Neural progenitor cell (in vitro differentiated cells): ENCODE measurements at regions not wholly inside any gene's neighbourhood (a gene's known extent, or its start where the extent isn't known, plus 50 kb on each side); places are given as distances from the start of the nearest gene placed in this dataset.
A peak's percentile ranks its signal among the peaks of the same experiment; 100 is the strongest.

Experiments used
- DNase-seq: peaks from one replicate; pipeline ENCODE4 v3.0.0-alpha.2; 2016; ENCODE audit warnings: low spot score
- H2AFZ ChIP-seq: fragments of 200-600 bp; sonication (generic); replicated peaks from 2 replicates; pipeline ENCODE4 v1.6.1; 2016; ENCODE audit warnings: antibody characterized with exemption
- H3F3A ChIP-seq: fragments of 200-600 bp; sonication (generic); 2 replicates; pipeline ENCODE4 v1.6.1; 2016; ENCODE audit warnings: antibody characterized with exemption, low read depth
- H3K27ac ChIP-seq: fragments of 200-600 bp; sonication (generic); 2 replicates; pipeline ENCODE4 v1.5.1; 2016; ENCODE audit warnings: mild to moderate bottlenecking
- H3K27me3 ChIP-seq: fragments of 200-600 bp; sonication (generic); 2 replicates; pipeline ENCODE4 v1.6.1; 2016; ENCODE audit warnings: mild to moderate bottlenecking, moderate library complexity
- H3K36me3 ChIP-seq: fragments of 200-600 bp; sonication (generic); 2 replicates; pipeline ENCODE4 v1.5.1; 2016
- H3K4me1 ChIP-seq: fragments of 200-600 bp; sonication (generic); 2 replicates; pipeline ENCODE4 v1.6.1; 2016; ENCODE audit warnings: mixed run types
- H3K4me2 ChIP-seq: fragments of 200-600 bp; sonication (generic); 2 replicates; pipeline ENCODE4 v1.6.1; 2016
- H3K4me3 ChIP-seq: fragments of 200-600 bp; sonication (generic); 2 replicates; pipeline ENCODE4 v1.5.1; 2016
- H3K79me2 ChIP-seq: fragments of 200-600 bp; sonication (generic); 2 replicates; pipeline ENCODE4 v1.6.1; 2016; ENCODE audit warnings: low read depth
- H3K9ac ChIP-seq: fragments of 200-600 bp; sonication (generic); 2 replicates; pipeline ENCODE4 v1.6.1; 2016
- H3K9me3 ChIP-seq: fragments of 200-600 bp; sonication (generic); 2 replicates; pipeline ENCODE4 v1.5.1; 2016; ENCODE audit warnings: low read depth
- H4K20me1 ChIP-seq: fragments of 200-600 bp; sonication (generic); 2 replicates; pipeline ENCODE4 v1.6.1; 2016; ENCODE audit warnings: low read depth
- H3K27ac Mint-ChIP-seq: 3 replicates; pipeline ENCODE4 v1.8.0; 2021; ENCODE audit warnings: mixed read lengths
- H3K27me3 Mint-ChIP-seq: 2 replicates; pipeline ENCODE4 v1.8.0; 2022; ENCODE audit warnings: low read depth, mild to moderate bottlenecking, inconsistent platforms, moderate library complexity, mixed read lengths; ENCODE audit not compliant: insufficient read depth
- H3K36me3 Mint-ChIP-seq: 3 replicates; pipeline ENCODE4 v1.8.0; 2021; ENCODE audit warnings: mixed read lengths
- H3K4me1 Mint-ChIP-seq: 3 replicates; pipeline ENCODE4 v1.8.0; 2021; ENCODE audit warnings: mixed read lengths
- H3K4me3 Mint-ChIP-seq: 3 replicates; pipeline ENCODE4 v1.8.0; 2021; ENCODE audit warnings: mild to moderate bottlenecking, moderate library complexity, mixed read lengths
- H3K9me3 Mint-ChIP-seq: 3 replicates; pipeline ENCODE4 v1.8.0; 2020; ENCODE audit warnings: mixed read lengths
- CTCF ChIP-seq: fragments of 200-600 bp; sonication (generic); IDR thresholded peaks from 2 replicates; pipeline ENCODE4 v1.5.1; 2017; ENCODE audit warnings: antibody characterized with exemption, mild to moderate bottlenecking
- EZH2 ChIP-seq: fragments of 200-600 bp; sonication (generic); IDR thresholded peaks from 2 replicates; pipeline ENCODE4 v1.6.1; 2017; ENCODE audit warnings: antibody characterized with exemption, mild to moderate bottlenecking, moderate library complexity
- EZH2phosphoT487 ChIP-seq: fragments of 200-600 bp; sonication (generic); IDR thresholded peaks from 2 replicates; pipeline ENCODE4 v1.6.1; 2017; ENCODE audit warnings: antibody characterized with exemption

DNA sequence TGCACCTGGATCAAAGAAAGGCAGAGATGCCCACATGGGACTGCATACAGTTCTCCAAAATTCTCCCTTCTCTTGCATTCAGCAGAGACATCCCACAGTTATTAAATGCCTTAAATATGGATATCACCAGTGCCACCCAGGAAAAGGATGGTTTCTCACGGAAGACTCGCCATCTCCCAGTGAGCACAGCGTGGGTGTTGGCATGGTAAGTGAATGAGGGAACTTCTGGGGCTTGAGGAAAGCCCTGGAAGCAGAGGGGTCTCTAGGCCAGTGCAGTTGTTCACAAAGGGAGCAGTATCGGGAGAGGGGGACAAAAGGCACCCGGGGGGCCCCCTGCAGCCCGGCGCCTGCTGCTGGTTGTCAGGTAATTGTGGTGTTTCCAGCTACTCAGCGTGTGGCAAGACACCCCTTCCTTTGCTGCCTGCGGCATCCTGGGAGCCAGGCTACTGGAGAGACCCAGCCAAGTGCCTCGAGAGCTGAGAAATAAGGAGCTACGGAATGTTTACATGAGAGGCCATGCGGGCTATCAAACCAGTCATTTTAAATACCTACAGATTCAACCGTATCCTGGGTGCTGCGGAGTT, 125.4 kb downstream of the PXDC1 start:
- Mint-ChIP-seq H3K27ac (peak overlapping the region; percentile 53), H3K27me3 (peaks cover 12% of the 10 kb centered on the region), H3K9me3 (no peaks in the 10 kb centered on the region), H3K4me3 (peak overlapping the region; percentile 52), H3K4me1 (peaks cover 55% of the 10 kb centered on the region), H3K36me3 (peaks cover 2% of the 10 kb centered on the region)
- no peak overlapping the region for H3K4me2 ChIP-seq
- H4K20me1 ChIP-seq, result no peaks in the 10 kb centered on the region
- no peaks in the 10 kb centered on the region for H3K36me3 ChIP-seq
- H2AFZ ChIP-seq, result peak overlapping the region; percentile 53
- peaks cover 11% of the 10 kb centered on the region for H3F3A ChIP-seq
- peaks cover 43% of the 10 kb centered on the region for H3K4me1 ChIP-seq
- TF ChIP-seq EZH2 (no peak), CTCF (no peak), EZH2phosphoT487 (no peak)
- no peak overlapping the region for H3K9ac ChIP-seq
- no peak overlapping the region for H3K27ac ChIP-seq
- no peak overlapping the region for H3K4me3 ChIP-seq
- DNase-seq, result no peak
- peaks cover 6% of the 10 kb centered on the region for H3K27me3 ChIP-seq
- no peaks in the 10 kb centered on the region for H3K79me2 ChIP-seq
- no peaks in the 10 kb centered on the region for H3K9me3 ChIP-seq

- no peak for DNase-seq
- H3K36me3 Mint-ChIP-seq, result peaks cover 2% of the 10 kb centered on the region
These were observed 126.1 kb downstream of the PXDC1 start for GRCh38 chr6:3625149-3625979.

More at GRCh38 chr6:3625149-3625979, 126.1 kb downstream of the PXDC1 start:
- Histone ChIP-seq H3K79me2 (no peaks in the 10 kb centered on the region), H3K9me3 (no peaks in the 10 kb centered on the region), H3K4me3 (no peak overlapping the region), H3K27me3 (peaks cover 6% of the 10 kb centered on the region), H3K4me1 (peaks cover 43% of the 10 kb centered on the region), H3K9ac (no peak overlapping the region), H3F3A (peaks cover 11% of the 10 kb centered on the region), H3K36me3 (no peaks in the 10 kb centered on the region), H2AFZ (peak overlapping the region; percentile 85), H4K20me1 (no peaks in the 10 kb centered on the region), H3K4me2 (peak overlapping the region; percentile 19), H3K27ac (no peak overlapping the region)
- peak overlapping the region; percentile 48 for H3K27ac Mint-ChIP-seq
- H3K9me3 Mint-ChIP-seq, result no peaks in the 10 kb centered on the region
- H3K27me3 Mint-ChIP-seq, result peaks cover 12% of the 10 kb centered on the region
- H3K4me3 Mint-ChIP-seq, result no peak overlapping the region
- TF ChIP-seq EZH2phosphoT487, result no peak
- no peak for TF ChIP-seq CTCF
- no peak for TF ChIP-seq EZH2
- peaks cover 52% of the 10 kb centered on the region for H3K4me1 Mint-ChIP-seq
